ENCODE measurements at regions not wholly inside any gene's neighbourhood (a gene's known extent, or its start where the extent isn't known, plus 50 kb on each side); places are given as distances from the start of the nearest gene placed in this dataset.
"Not testable (repeated sequence)": the region's sequence is repeated elsewhere in the genome, so short reads cannot be mapped to it uniquely, and the experiment has no call there.

GRCh38 chr6:112401083-112401482, 54.0 kb downstream of the RFPL4B start:
- DNase-seq (ENCODE audit: extremely low read depth, low read depth) = no peak

DNA sequence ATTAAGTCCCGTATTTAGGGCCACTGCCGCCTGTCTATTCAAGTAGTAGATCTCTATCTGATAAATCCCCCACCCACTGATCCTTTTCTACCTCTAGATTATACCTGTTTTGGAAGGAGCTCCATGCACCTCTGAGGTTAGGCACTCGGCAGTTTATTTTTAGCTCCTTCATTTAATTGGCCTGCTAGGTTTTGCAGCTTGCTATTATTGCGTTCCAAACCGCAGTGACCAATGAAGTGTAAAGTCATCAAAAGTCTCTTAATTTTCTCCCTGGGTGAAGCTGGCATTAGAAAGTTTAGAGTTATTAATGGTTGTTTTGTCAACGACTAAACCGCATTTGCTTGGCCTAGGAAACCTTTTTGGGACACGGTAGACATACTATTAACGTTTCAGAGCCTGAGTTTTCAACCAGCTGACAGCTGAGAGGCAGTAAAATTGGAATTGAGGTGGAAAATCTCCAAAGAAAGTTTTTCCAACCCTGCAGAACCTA, 60.0 kb downstream of the RFPL4B start:
- DNase-seq (ENCODE audit: extremely low read depth, low read depth) = no peak

DNA sequence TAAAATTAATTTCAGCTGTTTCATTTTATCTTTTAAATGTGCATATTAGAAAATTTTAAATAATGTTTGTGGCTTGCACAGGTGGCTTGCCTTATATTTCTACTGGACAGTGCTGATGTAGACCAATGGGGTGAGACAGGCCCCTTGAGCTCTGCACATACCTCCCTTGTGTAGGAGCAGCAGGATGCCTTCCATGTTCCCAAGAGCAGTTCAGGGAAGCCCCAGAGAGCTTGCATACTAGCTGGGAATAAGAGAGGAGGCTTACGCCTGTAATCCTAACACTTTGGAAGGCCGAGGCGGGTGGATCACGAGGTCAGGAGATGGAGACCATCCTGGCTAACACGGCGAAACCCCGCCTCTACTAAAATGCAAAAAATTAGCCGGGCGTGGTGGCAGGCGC, 61.4 kb downstream of the RFPL4B start:
- no peak for DNase-seq (ENCODE audit: extremely low read depth, low read depth)

DNA sequence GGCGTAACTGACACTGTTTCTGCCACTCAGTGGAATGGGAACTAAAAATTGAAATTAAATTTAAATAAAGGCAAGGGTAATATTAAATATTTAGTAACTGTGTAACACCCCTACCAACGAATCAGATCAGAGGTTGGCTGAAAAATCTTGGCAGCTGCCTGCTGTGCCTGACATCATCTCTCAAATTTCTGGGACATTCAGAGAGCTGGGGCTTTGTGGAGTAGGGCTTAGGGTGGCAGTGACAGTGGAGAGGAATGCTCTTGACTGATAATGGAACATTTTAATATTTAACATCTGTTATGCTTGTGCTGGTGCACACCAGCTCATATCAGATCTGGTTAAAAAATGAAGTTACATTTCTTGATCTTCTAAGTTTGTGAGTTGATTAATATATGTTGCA, 62.2 kb downstream of the RFPL4B start:
- DNase-seq (ENCODE audit: extremely low read depth, low read depth) = no peak

DNA sequence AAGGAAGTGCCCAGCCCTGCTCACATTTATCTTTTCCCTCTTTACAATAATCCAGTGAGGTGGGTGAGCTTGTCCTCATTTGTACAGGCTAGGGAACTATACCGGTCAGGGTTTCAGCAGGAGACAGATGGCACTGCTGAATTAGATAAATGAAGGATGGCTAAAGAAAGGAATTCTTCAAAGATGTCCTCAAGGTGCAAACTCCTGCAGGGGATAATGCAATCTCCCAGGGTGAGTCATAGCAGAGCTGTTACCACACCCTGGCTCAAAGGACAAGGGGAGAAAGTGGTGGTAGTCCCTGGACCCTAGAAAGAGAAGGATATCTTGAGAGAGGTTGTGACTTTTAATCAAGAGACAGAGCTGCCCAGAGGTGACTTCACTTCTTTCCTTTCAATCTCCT, 66.7 kb downstream of the RFPL4B start:
- DNase-seq (ENCODE audit: extremely low read depth, low read depth) = no peak

DNA sequence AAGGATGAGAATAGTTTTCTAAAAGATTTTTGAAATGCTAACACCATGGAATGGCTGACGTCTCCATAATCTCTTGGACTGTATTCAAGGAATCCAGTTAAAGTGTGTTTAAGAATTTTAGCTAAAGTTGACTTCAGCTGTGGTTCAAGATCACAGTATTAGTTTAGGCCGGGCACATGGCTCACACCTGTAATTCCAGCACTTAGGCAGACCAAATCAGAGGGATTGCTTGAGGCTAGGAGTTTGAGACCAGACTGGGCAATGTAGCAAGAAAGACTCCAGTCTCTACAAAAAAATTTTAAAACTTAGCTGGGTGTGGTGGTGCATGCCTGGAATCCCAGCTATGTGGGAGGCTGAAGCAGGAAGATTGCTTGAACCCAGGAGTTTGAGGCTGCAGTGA, 68.2 kb downstream of the RFPL4B start:
- DNase-seq (ENCODE audit: extremely low read depth, low read depth) = no peak

- DNase-seq (ENCODE audit: extremely low read depth, low read depth) = no peak
Observed at GRCh38 chr6:112416866-112417265, 69.7 kb downstream of the RFPL4B start.

- not testable (repeated sequence) for DNase-seq (ENCODE audit: extremely low read depth, low read depth)
Observed at GRCh38 chr6:112427011-112427410, 79.9 kb downstream of the RFPL4B start.

DNA sequence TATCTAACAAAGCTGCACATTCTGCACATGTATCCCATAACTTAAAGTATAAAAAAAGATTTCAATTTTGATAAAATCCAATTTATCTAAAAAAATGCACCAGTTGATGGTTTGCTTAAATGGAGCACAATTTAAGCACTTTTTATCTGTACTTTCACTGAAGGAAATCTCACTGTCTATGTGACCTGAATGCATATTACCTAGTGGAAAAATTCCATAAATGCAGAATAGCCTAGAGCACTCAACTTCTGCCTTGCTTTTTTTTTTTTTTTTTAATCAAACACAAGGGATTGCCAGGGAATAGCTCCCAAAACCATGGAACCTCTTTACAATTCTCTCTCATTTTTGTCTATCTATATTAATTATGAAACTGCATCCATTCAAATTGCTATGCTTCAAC, 80.4 kb downstream of the RFPL4B start:
- DNase-seq (ENCODE audit: extremely low read depth, low read depth) = no peak

- DNase-seq (ENCODE audit: extremely low read depth, low read depth) = no peak
Observed at GRCh38 chr6:112428477-112428876, 81.3 kb downstream of the RFPL4B start.

DNA sequence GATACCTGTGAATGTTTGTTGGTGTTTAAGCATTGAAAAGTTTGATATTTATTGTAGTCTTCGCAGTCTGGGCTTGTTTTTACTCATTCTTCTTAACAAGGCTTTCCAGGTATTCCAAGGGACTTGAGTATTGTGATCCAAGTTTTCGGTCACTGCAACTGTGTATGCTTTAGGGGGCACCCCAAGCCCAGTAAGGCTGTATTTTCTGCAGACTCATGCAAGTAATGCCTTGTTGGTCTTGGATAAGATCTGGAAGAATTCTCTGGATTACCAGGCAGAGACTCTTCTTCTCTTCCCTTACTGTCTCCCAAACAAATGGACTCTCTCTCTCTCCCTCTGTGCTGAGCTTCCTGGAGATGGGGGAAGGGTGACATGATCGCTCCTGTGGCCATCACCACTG, 82.1 kb downstream of the RFPL4B start:
- no peak for DNase-seq (ENCODE audit: extremely low read depth, low read depth)

GRCh38 chr6:112431803-112432202, 84.7 kb downstream of the RFPL4B start:
- DNase-seq (ENCODE audit: extremely low read depth, low read depth) = no peak

- no peak for DNase-seq (ENCODE audit: extremely low read depth, low read depth)
Observed at GRCh38 chr6:112432853-112433252, 85.7 kb downstream of the RFPL4B start.

DNA sequence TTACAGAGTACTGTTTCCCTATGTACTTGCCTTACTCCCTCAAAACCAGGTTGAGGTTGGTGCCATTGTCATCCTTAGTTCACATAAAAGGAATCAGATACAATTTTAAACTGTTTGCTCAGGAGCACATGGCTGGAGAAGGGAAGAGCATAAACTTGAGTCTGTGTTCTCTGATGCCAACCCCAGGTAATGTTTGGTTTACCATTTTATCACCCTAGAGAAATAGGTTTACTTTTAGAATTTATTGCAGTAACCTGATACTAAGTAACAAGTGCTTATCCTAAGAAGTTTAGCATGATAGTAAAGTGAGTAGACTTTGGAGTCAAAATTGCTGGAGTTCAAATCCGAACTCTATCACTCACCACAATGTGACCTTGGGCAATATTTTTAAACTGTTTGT, 86.3 kb downstream of the RFPL4B start:
- DNase-seq (ENCODE audit: extremely low read depth, low read depth) = no peak

- no peak for DNase-seq (ENCODE audit: extremely low read depth, low read depth)
Observed at GRCh38 chr6:112434896-112435435, 87.8 kb downstream of the RFPL4B start.

- DNase-seq (ENCODE audit: extremely low read depth, low read depth) = no peak
Observed at GRCh38 chr6:112437058-112437457, 89.9 kb downstream of the RFPL4B start.

DNA sequence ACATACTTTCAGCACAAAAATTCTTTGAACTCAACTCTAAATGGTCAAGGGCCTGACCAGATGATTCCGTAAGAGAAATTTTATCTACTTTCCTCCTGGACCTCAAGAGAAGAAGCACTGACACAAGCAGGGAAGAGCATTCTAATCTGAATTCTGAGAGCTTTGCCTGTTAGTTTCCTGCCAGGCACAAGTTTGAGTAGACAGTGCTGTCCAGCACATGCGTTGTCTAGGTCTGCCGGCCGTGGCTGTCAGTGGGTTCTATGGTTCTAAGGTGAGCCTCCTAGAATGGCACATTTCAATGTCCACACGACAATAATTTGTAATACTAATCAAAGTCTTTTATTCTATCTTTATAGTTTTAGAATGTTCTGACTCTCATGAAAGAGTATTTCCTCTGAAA, 91.9 kb downstream of the RFPL4B start:
- no peak for DNase-seq (ENCODE audit: extremely low read depth, low read depth)

GRCh38 chr6:112439432-112439831, 92.3 kb downstream of the RFPL4B start:
- DNase-seq (ENCODE audit: extremely low read depth, low read depth) = no peak

DNA sequence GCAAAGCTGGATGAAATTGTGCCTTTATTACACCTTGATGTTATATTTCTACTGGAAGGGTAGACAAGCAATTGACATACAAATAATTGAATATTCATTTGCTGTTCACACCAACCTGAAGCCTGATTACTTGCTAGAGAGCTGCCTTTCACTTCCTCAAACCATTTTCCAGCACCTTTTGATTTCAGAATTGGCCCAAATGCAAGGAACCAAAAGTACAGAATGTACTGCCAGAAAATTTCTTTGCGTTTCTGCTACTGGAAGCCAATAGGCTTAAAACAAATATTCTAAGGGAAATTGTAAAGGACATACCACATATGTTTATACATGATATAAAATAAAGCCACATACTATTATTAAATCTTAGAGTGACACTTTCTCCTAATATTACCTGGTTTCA, 94.5 kb downstream of the RFPL4B start:
- DNase-seq (ENCODE audit: extremely low read depth, low read depth) = no peak

DNA sequence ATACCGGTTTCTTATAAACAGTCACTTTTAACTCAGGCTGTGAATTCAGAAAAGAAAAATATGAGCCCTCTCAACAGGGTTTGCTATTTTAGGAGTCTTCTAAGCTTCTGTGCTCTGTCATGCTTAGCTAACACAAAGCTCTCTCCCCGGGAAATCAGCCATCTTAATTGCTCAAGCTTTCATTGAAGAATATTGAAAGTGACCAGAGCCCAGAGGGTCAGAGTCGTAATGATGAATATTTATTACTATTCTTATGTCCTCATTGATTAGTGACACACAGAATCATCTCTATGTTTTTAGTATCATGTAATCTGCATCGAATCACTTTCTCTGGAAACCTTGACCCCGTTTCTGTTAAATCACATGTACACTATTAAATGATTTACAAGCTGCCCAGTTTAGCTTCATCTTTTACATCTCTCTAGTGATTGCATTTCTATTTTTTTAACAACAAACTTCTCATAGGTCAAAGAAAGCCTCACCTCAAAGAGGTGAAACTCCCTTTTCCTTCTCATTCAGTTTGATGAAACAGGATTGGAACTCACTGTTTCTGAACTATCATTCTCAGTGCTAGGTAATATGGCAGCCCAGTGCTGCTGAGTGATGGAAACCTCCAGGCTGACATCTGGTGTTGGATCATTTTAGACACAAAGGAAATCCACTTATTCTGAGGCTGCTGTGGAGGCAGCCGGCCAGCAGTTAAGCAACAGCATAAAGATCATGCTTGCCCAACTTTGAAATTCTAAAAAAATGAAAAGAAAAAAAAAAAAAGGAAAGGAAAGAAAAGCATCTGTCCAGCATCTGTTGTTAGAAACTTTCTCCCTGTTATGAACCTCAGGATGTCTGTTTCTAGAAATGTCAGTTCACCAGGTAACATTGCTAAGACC, 96.3 kb downstream of the RFPL4B start:
- DNase-seq (ENCODE audit: extremely low read depth, low read depth) = no peak

GRCh38 chr6:112448786-112449185, 101.7 kb downstream of the RFPL4B start:
- DNase-seq (ENCODE audit: extremely low read depth, low read depth) = not testable (repeated sequence)

DNA sequence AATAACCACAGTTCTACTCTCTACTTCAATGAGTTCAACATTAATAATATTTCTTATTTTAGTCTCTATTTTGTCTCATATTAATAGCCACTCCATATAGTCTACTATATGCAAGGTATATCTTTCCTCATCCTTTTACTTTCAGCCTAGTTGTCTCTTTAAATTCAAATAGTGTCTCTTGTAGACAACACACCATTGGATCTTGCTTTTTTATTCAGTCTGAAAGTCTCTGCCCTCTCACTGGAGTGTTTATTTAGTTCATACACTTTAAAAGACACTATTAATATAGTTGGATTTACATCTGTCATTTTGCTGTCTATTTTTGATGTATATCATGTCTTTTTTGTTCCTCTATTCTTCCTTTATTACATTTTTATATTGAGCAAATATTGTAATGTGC, 103.5 kb downstream of the RFPL4B start:
- no peak for DNase-seq (ENCODE audit: extremely low read depth, low read depth)

All from NCI-H460 (cell line).